Karpas-422 (cell line): ENCODE measurements at regions not wholly inside any gene's neighbourhood (a gene's known extent, or its start where the extent isn't known, plus 50 kb on each side); places are given as distances from the start of the nearest gene placed in this dataset.

Experiments used
- DNase-seq: peaks from one replicate; pipeline ENCODE4 v3.0.0-alpha.2; 2015
- H2AFZ ChIP-seq: fragments of 200-600 bp; sonication (generic); 2 replicates; pipeline ENCODE4 v1.6.1; 2014; ENCODE audit warnings: antibody characterized with exemption, low read length, mixed read lengths
- H3K27ac ChIP-seq: fragments of 200-600 bp; sonication (generic); 2 replicates; pipeline ENCODE4 v1.5.1; 2014; ENCODE audit warnings: mild to moderate bottlenecking, low read length, moderate library complexity
- H3K27me3 ChIP-seq: fragments of 200-600 bp; sonication (generic); 2 replicates; pipeline ENCODE4 v1.6.1; 2014; ENCODE audit warnings: low read length, mixed read lengths
- H3K36me3 ChIP-seq: fragments of 200-600 bp; sonication (generic); 2 replicates; pipeline ENCODE4 v1.6.1; 2014; ENCODE audit warnings: low read length, mixed read lengths; ENCODE audit not compliant: insufficient read depth
- H3K4me1 ChIP-seq: fragments of 200-600 bp; sonication (generic); 2 replicates; pipeline ENCODE4 v1.6.1; 2014; ENCODE audit warnings: mild to moderate bottlenecking, low read length, mixed read lengths
- H3K4me2 ChIP-seq: fragments of 200-600 bp; sonication (generic); 2 replicates; pipeline ENCODE4 v1.6.1; 2014; ENCODE audit warnings: low read length, low read depth, mild to moderate bottlenecking; ENCODE audit not compliant: poor library complexity, severe bottlenecking
- H3K4me3 ChIP-seq: fragments of 200-600 bp; sonication (generic); 2 replicates; pipeline ENCODE4 v1.5.1; 2014; ENCODE audit warnings: mild to moderate bottlenecking, antibody characterized with exemption, low read length, mixed read lengths
- H3K79me2 ChIP-seq: fragments of 200-600 bp; sonication (generic); 2 replicates; pipeline ENCODE4 v1.6.1; 2014; ENCODE audit warnings: mild to moderate bottlenecking, low read length, mixed read lengths
- H3K9ac ChIP-seq: fragments of 200-600 bp; sonication (generic); 2 replicates; pipeline ENCODE4 v1.6.0; 2014; ENCODE audit warnings: low read length
- H3K9me2 ChIP-seq: fragments of 200-600 bp; sonication (generic), shearing (Covaris generic); replicated peaks from 2 replicates; pipeline ENCODE4 v1.6.0; 2014; ENCODE audit warnings: mild to moderate bottlenecking, low read length, moderate library complexity; ENCODE audit not compliant: insufficient read depth
- H3K9me3 ChIP-seq: fragments of 300-700, 200-600 bp; sonication (generic); 2 replicates; pipeline ENCODE4 v1.6.1; 2014; ENCODE audit warnings: low read length, mixed read lengths
- H4K20me1 ChIP-seq: fragments of 200-600 bp; sonication (generic); 2 replicates; pipeline ENCODE4 v1.6.1; 2014; ENCODE audit warnings: mild to moderate bottlenecking, antibody characterized with exemption, low read length, low read depth; ENCODE audit not compliant: insufficient read depth

- Histone ChIP-seq H3K4me2 (no peak overlapping the region), H3K9me3 (no peaks in the 10 kb centered on the region), H3K36me3 (no peaks in the 10 kb centered on the region), H3K9ac (no peak overlapping the region), H2AFZ (no peak overlapping the region), H3K4me1 (no peaks in the 10 kb centered on the region), H3K4me3 (no peak overlapping the region), H3K27me3 (no peaks in the 10 kb centered on the region), H3K79me2 (no peaks in the 10 kb centered on the region), H4K20me1 (no peaks in the 10 kb centered on the region), H3K9me2 (no peaks in the 10 kb centered on the region), H3K27ac (no peak overlapping the region)
- DNase-seq, result no peak
Observed at GRCh38 chr4:108219998-108220397, 51.3 kb upstream of the LEF1 start.
